ENCODE measurements at regions not wholly inside any gene's neighbourhood (a gene's known extent, or its start where the extent isn't known, plus 50 kb on each side); places are given as distances from the start of the nearest gene placed in this dataset.
"Not testable (repeated sequence)": the region's sequence is repeated elsewhere in the genome, so short reads cannot be mapped to it uniquely, and the experiment has no call there.

DNA sequence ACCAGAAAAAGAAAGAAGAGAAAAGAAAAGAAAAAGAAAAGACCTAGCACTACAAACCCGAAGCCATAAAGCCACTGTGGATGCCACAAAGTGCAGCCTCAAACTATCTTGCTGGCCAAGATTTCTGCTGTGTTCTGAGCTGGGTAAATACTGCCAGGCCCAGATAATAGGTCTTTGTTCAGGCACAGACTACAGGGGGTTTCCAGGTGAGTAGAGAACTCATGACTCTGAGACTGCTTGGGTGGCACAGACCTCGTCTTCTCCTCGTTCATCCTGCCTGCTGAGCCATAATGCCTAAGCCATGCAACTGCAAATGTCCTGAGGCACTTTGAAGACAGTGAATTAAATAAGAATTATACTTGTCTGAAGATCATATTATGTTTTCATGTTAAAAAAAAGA is 651.8 kb downstream of the LMO4 start:
- Histone ChIP-seq H3K9ac (ENCODE audit: low read depth in 1 of 3, low read length in 3 of 3) (no peak overlapping the region), H3K27ac (ENCODE audit: low read depth, low read length) (no peak overlapping the region), H3K4me3 (ENCODE audit: low read length in 3 of 3) (no peak overlapping the region), H3K9me3 (ENCODE audit: control insufficient read depth in 3 of 3, low read length in 3 of 3) (no peaks in the 10 kb centered on the region), H3K36me3 (ENCODE audit: control insufficient read depth in 3 of 3, insufficient read depth in 3 of 3, low read length in 3 of 3) (no peaks in the 10 kb centered on the region), H3K4me1 (ENCODE audit: control insufficient read depth in 3 of 3, insufficient read depth in 3 of 3, low read length in 3 of 3) (no peaks in the 10 kb centered on the region), H3K27me3 (ENCODE audit: control insufficient read depth in 3 of 3, insufficient read depth in 3 of 3, low read length in 3 of 3) (peaks cover 0 to 2% (median 0%) of the 10 kb centered on the region in 3 donors)

DNA sequence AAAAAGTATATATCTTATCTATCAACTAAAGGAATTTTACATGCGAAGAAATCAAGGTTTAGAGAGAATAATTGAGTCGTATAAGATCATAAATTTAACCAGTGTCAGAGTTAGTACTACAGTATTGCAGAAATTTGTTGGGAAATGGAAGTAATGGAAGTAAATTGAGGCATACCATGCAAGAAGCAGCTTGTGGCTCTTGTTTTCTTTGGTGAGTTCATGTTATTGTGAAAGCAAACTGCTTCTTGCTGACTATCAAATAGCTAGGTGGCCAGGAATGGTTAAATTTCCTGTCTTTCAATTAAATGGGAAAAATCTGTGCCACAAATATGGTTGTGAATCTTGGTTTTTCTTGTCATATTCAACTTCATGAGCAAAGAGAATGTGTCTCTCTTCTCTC is 652.7 kb downstream of the LMO4 start:
- Histone ChIP-seq H3K4me1 (ENCODE audit: control insufficient read depth in 3 of 3, insufficient read depth in 3 of 3, low read length in 3 of 3) (no peaks in the 10 kb centered on the region), H3K36me3 (ENCODE audit: control insufficient read depth in 3 of 3, insufficient read depth in 3 of 3, low read length in 3 of 3) (no peaks in the 10 kb centered on the region), H3K27me3 (ENCODE audit: control insufficient read depth in 3 of 3, insufficient read depth in 3 of 3, low read length in 3 of 3) (peaks cover 0 to 2% (median 0%) of the 10 kb centered on the region in 3 donors), H3K9ac (ENCODE audit: low read depth in 1 of 3, low read length in 3 of 3) (no peak overlapping the region), H3K9me3 (ENCODE audit: control insufficient read depth in 3 of 3, low read length in 3 of 3) (no peaks in the 10 kb centered on the region), H3K4me3 (ENCODE audit: low read length in 3 of 3) (no peak overlapping the region), H3K27ac (ENCODE audit: low read depth, low read length) (no peak overlapping the region)

DNA sequence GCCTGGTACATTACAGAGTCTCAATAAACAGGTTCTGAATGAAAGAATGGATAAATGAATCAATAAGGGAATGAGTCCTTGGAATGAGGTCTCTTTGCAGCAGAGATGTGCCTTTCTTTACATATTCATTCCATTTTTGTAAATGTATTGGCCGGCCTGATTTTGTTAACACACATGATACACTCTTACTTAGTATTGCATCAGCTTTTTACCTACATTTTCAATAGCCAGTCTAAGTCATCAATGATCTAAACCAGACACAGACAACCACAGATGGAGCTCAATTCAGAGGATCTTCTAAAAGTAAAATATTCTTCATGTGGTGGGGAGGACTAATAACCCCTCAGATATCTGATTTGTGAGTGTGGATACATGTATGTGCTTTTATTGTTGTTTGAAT is 653.1 kb downstream of the LMO4 start:
- Histone ChIP-seq H3K9me3 (ENCODE audit: control insufficient read depth in 3 of 3, low read length in 3 of 3) (no peaks in the 10 kb centered on the region), H3K27me3 (ENCODE audit: control insufficient read depth in 3 of 3, insufficient read depth in 3 of 3, low read length in 3 of 3) (peaks cover 0 to 2% (median 0%) of the 10 kb centered on the region in 3 donors), H3K36me3 (ENCODE audit: control insufficient read depth in 3 of 3, insufficient read depth in 3 of 3, low read length in 3 of 3) (no peaks in the 10 kb centered on the region), H3K27ac (ENCODE audit: low read depth, low read length) (no peak overlapping the region), H3K4me3 (ENCODE audit: low read length in 3 of 3) (no peak overlapping the region), H3K4me1 (ENCODE audit: control insufficient read depth in 3 of 3, insufficient read depth in 3 of 3, low read length in 3 of 3) (no peaks in the 10 kb centered on the region), H3K9ac (ENCODE audit: low read depth in 1 of 3, low read length in 3 of 3) (no peak overlapping the region)

DNA sequence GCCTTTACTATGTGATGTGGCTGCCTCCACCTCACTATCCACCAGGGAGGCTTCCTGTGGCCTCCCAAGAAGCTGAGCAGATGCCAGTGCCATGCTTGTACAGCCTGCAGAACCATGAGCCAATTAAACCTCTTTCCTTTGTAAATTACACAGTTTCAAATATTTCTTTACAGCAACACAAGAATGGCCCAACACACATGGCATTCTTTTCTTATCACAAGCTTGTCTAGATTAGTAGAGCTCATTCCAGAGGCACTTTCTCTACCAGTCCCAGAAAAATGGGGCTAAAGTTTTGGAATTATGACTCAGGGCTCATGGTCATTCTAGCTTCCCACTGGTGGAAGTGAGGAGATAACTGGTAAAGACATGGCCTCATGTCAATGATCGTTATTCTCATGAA is 655.2 kb downstream of the LMO4 start:
- Histone ChIP-seq H3K27ac (ENCODE audit: low read depth, low read length) (no peak overlapping the region), H3K9me3 (ENCODE audit: control insufficient read depth in 3 of 3, low read length in 3 of 3) (no peaks in the 10 kb centered on the region), H3K4me3 (ENCODE audit: low read length in 3 of 3) (no peak overlapping the region), H3K27me3 (ENCODE audit: control insufficient read depth in 3 of 3, insufficient read depth in 3 of 3, low read length in 3 of 3) (peaks cover 0 to 2% (median 0%) of the 10 kb centered on the region in 3 donors), H3K4me1 (ENCODE audit: control insufficient read depth in 3 of 3, insufficient read depth in 3 of 3, low read length in 3 of 3) (no peaks in the 10 kb centered on the region), H3K36me3 (ENCODE audit: control insufficient read depth in 3 of 3, insufficient read depth in 3 of 3, low read length in 3 of 3) (no peaks in the 10 kb centered on the region), H3K9ac (ENCODE audit: low read depth in 1 of 3, low read length in 3 of 3) (no peak overlapping the region)

DNA sequence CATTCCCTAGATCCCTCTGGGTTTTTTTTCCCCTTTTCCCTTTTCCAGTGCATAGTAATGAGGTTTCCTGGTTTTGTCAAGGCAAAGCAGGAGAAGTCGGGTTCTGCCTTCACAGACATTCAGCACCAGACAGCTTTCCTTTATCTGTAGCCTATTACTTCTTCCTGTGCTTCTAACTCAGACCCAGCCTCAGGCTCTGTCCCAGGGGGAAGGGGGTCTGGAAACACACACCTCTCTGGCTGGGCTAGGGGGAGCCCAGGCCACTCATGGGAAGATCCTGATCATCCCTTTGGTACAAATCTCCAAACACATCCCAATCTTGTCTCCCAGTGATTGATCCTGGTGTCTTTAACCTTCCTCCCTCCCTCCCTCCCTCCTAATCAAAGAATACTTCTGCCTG is 656.4 kb downstream of the LMO4 start:
- Histone ChIP-seq H3K27ac (ENCODE audit: low read depth, low read length) (no peak overlapping the region), H3K36me3 (ENCODE audit: control insufficient read depth in 3 of 3, insufficient read depth in 3 of 3, low read length in 3 of 3) (no peaks in the 10 kb centered on the region), H3K4me1 (ENCODE audit: control insufficient read depth in 3 of 3, insufficient read depth in 3 of 3, low read length in 3 of 3) (no peaks in the 10 kb centered on the region), H3K4me3 (ENCODE audit: low read length in 3 of 3) (no peak overlapping the region), H3K9me3 (ENCODE audit: control insufficient read depth in 3 of 3, low read length in 3 of 3) (no peaks in the 10 kb centered on the region), H3K27me3 (ENCODE audit: control insufficient read depth in 3 of 3, insufficient read depth in 3 of 3, low read length in 3 of 3) (peaks cover 0 to 4% (median 0%) of the 10 kb centered on the region in 3 donors), H3K9ac (ENCODE audit: low read depth in 1 of 3, low read length in 3 of 3) (no peak overlapping the region)

DNA sequence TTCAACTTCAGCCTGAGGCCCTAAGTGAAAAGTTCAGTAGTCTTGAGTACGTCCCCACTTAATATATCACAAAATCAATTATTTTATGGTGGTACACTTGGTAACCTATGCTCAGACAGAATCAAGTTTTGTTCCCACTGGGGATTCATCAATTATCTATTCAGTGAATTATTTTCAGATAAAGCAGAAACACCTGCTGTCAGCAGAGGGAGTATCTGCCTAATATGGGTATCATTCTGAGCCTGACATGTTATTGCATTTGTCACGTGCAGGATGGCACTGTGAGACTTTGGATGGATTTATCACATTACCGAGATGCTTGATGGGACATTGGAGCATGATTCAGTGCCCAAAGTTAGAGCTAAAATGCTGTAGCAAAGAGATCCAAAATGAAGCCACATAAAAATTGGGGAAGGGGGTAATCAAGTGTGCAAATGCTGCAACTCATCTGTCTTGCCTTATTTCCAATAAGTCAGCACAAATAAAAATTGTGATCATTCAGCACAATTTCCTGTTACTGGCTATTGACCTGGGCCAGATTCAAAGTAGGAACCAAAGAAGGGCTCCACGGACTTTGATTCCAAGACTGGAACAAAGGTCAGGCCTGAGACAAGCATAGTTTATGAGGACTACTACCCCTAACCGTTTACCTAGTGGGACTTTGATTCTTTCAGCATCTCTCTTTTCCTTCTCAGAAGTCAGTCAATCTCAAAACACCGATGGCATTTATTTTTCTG is 657.6 kb downstream of the LMO4 start:
- H3K9ac ChIP-seq (ENCODE audit: low read depth in 1 of 3, low read length in 3 of 3), result no peak overlapping the region

DNA sequence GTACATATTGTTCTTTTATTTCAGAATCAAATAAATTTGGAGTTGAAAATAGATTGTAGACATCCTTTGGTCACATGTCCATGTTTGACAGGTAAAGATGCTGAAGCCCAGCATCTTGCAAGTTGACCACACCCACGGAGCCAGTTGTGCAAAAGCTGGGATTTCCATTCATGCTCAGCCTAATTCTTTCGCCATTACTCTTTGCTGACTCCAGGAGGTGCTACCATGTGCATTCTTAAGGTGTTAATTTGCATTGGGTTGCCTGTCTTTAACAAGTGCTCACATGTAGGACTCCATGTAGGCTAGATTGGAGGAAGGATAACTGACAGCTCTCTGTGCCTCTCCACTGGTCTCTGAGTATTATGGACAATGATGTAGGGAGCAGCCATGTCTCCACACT is 660.7 kb downstream of the LMO4 start:
- Histone ChIP-seq H3K4me1 (ENCODE audit: control insufficient read depth in 3 of 3, insufficient read depth in 3 of 3, low read length in 3 of 3) (no peaks in the 10 kb centered on the region), H3K27me3 (ENCODE audit: control insufficient read depth in 3 of 3, insufficient read depth in 3 of 3, low read length in 3 of 3) (peaks cover 0 to 2% (median 0%) of the 10 kb centered on the region in 3 donors)

More for the DNA sequence above, 657.6 kb downstream of the LMO4 start:
- Histone ChIP-seq H3K4me3 (ENCODE audit: low read length in 3 of 3) (no peak overlapping the region), H3K4me1 (ENCODE audit: control insufficient read depth in 3 of 3, insufficient read depth in 3 of 3, low read length in 3 of 3) (no peaks in the 10 kb centered on the region), H3K27ac (ENCODE audit: low read depth, low read length) (no peak overlapping the region), H3K27me3 (ENCODE audit: control insufficient read depth in 3 of 3, insufficient read depth in 3 of 3, low read length in 3 of 3) (peaks cover 0 to 4% (median 0%) of the 10 kb centered on the region in 3 donors), H3K36me3 (ENCODE audit: control insufficient read depth in 3 of 3, insufficient read depth in 3 of 3, low read length in 3 of 3) (no peaks in the 10 kb centered on the region), H3K9me3 (ENCODE audit: control insufficient read depth in 3 of 3, low read length in 3 of 3) (no peaks in the 10 kb centered on the region)

DNA sequence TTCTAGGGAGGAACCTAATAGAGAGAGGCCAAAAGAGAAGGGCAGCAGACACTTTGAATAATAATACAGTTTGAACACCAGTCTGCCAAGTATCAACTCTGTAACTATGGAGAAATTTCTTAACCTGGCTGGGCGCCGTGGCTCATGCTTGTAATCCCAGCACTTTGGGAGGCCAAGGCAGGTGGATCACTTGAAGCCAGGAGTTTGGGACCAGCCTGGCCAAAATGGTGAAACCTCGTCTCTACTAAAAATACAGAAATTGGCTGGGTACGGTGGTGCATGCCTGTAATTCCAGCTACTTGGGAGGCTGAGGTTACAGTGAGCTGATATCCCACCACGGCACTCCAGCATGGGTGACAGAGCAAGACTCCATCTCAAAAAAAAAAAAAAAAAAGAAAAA is 663.9 kb downstream of the LMO4 start:
- H3K27ac ChIP-seq (ENCODE audit: low read depth, low read length); H3K4me1 ChIP-seq (ENCODE audit: control insufficient read depth in 3 of 3, insufficient read depth in 3 of 3, low read length in 3 of 3); H3K36me3 ChIP-seq (ENCODE audit: control insufficient read depth in 3 of 3, insufficient read depth in 3 of 3, low read length in 3 of 3); H3K4me3 ChIP-seq (ENCODE audit: low read length in 3 of 3); H3K9ac ChIP-seq (ENCODE audit: low read depth in 1 of 3, low read length in 3 of 3); H3K27me3 ChIP-seq (ENCODE audit: control insufficient read depth in 3 of 3, insufficient read depth in 3 of 3, low read length in 3 of 3); H3K9me3 ChIP-seq (ENCODE audit: control insufficient read depth in 3 of 3, low read length in 3 of 3): not testable (repeated sequence)

More for the DNA sequence above, 660.7 kb downstream of the LMO4 start:
- H3K9ac ChIP-seq (ENCODE audit: low read depth in 1 of 3, low read length in 3 of 3), result no peak overlapping the region
- no peaks in the 10 kb centered on the region for H3K36me3 ChIP-seq (ENCODE audit: control insufficient read depth in 3 of 3, insufficient read depth in 3 of 3, low read length in 3 of 3)
- H3K9me3 ChIP-seq (ENCODE audit: control insufficient read depth in 3 of 3, low read length in 3 of 3), result no peaks in the 10 kb centered on the region
- H3K27ac ChIP-seq (ENCODE audit: low read depth, low read length), result no peak overlapping the region
- no peak overlapping the region for H3K4me3 ChIP-seq (ENCODE audit: low read length in 3 of 3)

DNA sequence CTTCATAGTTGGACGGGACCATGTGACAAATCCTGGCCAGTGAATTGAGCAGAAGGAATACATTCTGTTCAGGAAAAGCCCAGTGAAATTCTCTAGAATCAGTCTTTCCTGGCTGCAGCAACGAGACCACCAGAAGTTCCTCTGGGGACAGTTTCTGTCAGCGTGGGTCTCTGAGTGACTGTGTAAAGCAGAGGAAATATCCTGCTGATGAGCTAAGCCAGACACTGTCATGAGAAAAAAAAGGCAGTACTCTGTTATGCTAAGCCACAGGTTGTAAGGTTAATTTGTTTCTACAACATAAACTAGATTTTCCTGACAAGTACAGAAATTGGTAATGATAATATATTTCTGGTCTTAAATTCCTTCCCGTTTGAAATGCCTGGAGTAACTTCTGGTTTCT is 664.4 kb downstream of the LMO4 start:
- Histone ChIP-seq H3K4me1 (ENCODE audit: control insufficient read depth in 3 of 3, insufficient read depth in 3 of 3, low read length in 3 of 3) (no peaks in the 10 kb centered on the region), H3K36me3 (ENCODE audit: control insufficient read depth in 3 of 3, insufficient read depth in 3 of 3, low read length in 3 of 3) (no peaks in the 10 kb centered on the region), H3K27me3 (ENCODE audit: control insufficient read depth in 3 of 3, insufficient read depth in 3 of 3, low read length in 3 of 3) (peaks cover 0 to 2% (median 0%) of the 10 kb centered on the region in 3 donors), H3K27ac (ENCODE audit: low read depth, low read length) (no peak overlapping the region), H3K9me3 (ENCODE audit: control insufficient read depth in 3 of 3, low read length in 3 of 3) (no peaks in the 10 kb centered on the region), H3K9ac (ENCODE audit: low read depth in 1 of 3, low read length in 3 of 3) (no peak overlapping the region), H3K4me3 (ENCODE audit: low read length in 3 of 3) (no peak overlapping the region)

DNA sequence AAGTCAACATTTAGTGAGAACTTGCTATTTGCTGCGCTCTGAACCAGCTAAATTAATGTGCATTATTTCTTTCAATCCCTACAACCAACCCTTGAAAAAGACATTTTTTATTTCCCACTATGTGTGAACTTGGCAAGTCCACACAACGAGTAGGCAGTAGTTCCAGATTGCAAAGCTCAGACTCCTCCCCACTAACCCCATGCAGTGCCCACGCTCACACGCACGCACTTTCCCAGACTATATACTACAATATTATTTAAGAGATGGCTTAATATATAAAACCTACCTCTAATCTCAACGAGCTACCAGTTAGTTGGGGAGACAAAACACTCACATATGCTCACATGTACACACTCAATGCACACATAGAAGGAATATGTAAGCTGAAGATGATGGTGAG is 671.2 kb downstream of the LMO4 start:
- Histone ChIP-seq H3K9ac (ENCODE audit: low read depth in 1 of 3, low read length in 3 of 3) (no peak overlapping the region), H3K36me3 (ENCODE audit: control insufficient read depth in 3 of 3, insufficient read depth in 3 of 3, low read length in 3 of 3) (no peaks in the 10 kb centered on the region), H3K4me3 (ENCODE audit: low read length in 3 of 3) (no peak overlapping the region), H3K27ac (ENCODE audit: low read depth, low read length) (no peak overlapping the region), H3K27me3 (ENCODE audit: control insufficient read depth in 3 of 3, insufficient read depth in 3 of 3, low read length in 3 of 3) (no peaks in the 10 kb centered on the region), H3K9me3 (ENCODE audit: control insufficient read depth in 3 of 3, low read length in 3 of 3) (no peaks in the 10 kb centered on the region), H3K4me1 (ENCODE audit: control insufficient read depth in 3 of 3, insufficient read depth in 3 of 3, low read length in 3 of 3) (no peaks in the 10 kb centered on the region)

All from skeletal muscle tissue (tissue), 3 donors.